COR-L47 (cell line): ENCODE measurements at regions not wholly inside any gene's neighbourhood (a gene's known extent, or its start where the extent isn't known, plus 50 kb on each side); places are given as distances from the start of the nearest gene placed in this dataset.
"Not testable (repeated sequence)": the region's sequence is repeated elsewhere in the genome, so short reads cannot be mapped to it uniquely, and the experiment has no call there.

Source experiments
- DNase-seq: peaks from one replicate; lab custom pipeline; 2025; lab: John Stamatoyannopoulos, UW

GRCh38 chr15:56568466-56569167 is 103.7 kb upstream of the MNS1 start:
- DNase-seq, result no peak

- DNase-seq, result no peak
These were observed 92.5 kb upstream of the MNS1 start for GRCh38 chr15:56557415-56557814.

- no peak for DNase-seq
These were observed 88.5 kb upstream of the MNS1 start for GRCh38 chr15:56553486-56553885.

- DNase-seq, result no peak
These were observed 87.7 kb upstream of the MNS1 start for GRCh38 chr15:56552659-56553058.

- not testable (repeated sequence) for DNase-seq
These were observed 75.6 kb upstream of the MNS1 start for GRCh38 chr15:56540570-56540969.

GRCh38 chr15:56540157-56540556 is 75.2 kb upstream of the MNS1 start:
- DNase-seq, result not testable (repeated sequence)

GRCh38 chr15:56538901-56539545 is 74.1 kb upstream of the MNS1 start:
- DNase-seq, result no peak

GRCh38 chr15:56537881-56538280 is 72.9 kb upstream of the MNS1 start:
- no peak for DNase-seq

- peak; percentile 12 for DNase-seq
These were observed 69.8 kb upstream of the MNS1 start for GRCh38 chr15:56534728-56535127.

GRCh38 chr15:56533731-56534403 is 68.9 kb upstream of the MNS1 start:
- DNase-seq, result no peak

GRCh38 chr15:56532721-56533460 is 68.0 kb upstream of the MNS1 start:
- DNase-seq, result peak; percentile 6

- no peak for DNase-seq
These were observed 65.2 kb upstream of the MNS1 start for GRCh38 chr15:56530157-56530556.

- DNase-seq, result no peak
These were observed 63.2 kb upstream of the MNS1 start for GRCh38 chr15:56528136-56528535.

GRCh38 chr15:56524915-56525314 is 60.0 kb upstream of the MNS1 start:
- no peak for DNase-seq

- no peak for DNase-seq
These were observed 58.6 kb upstream of the MNS1 start for GRCh38 chr15:56523521-56523920.

- DNase-seq, result no peak
These were observed 54.1 kb upstream of the MNS1 start for GRCh38 chr15:56519000-56519399.
